Karpas-422 (cell line): ENCODE measurements at regions not wholly inside any gene's neighbourhood (a gene's known extent, or its start where the extent isn't known, plus 50 kb on each side); places are given as distances from the start of the nearest gene placed in this dataset.

ENCODE experiments used
- DNase-seq: peaks from one replicate; pipeline ENCODE4 v3.0.0-alpha.2; 2015
- H2AFZ ChIP-seq: fragments of 200-600 bp; sonication (generic); 2 replicates; pipeline ENCODE4 v1.6.1; 2014; ENCODE audit warnings: antibody characterized with exemption, low read length, mixed read lengths
- H3K27ac ChIP-seq: fragments of 200-600 bp; sonication (generic); 2 replicates; pipeline ENCODE4 v1.5.1; 2014; ENCODE audit warnings: mild to moderate bottlenecking, low read length, moderate library complexity
- H3K27me3 ChIP-seq: fragments of 200-600 bp; sonication (generic); 2 replicates; pipeline ENCODE4 v1.6.1; 2014; ENCODE audit warnings: low read length, mixed read lengths
- H3K36me3 ChIP-seq: fragments of 200-600 bp; sonication (generic); 2 replicates; pipeline ENCODE4 v1.6.1; 2014; ENCODE audit warnings: low read length, mixed read lengths; ENCODE audit not compliant: insufficient read depth
- H3K4me1 ChIP-seq: fragments of 200-600 bp; sonication (generic); 2 replicates; pipeline ENCODE4 v1.6.1; 2014; ENCODE audit warnings: mild to moderate bottlenecking, low read length, mixed read lengths
- H3K4me2 ChIP-seq: fragments of 200-600 bp; sonication (generic); 2 replicates; pipeline ENCODE4 v1.6.1; 2014; ENCODE audit warnings: low read length, low read depth, mild to moderate bottlenecking; ENCODE audit not compliant: poor library complexity, severe bottlenecking
- H3K4me3 ChIP-seq: fragments of 200-600 bp; sonication (generic); 2 replicates; pipeline ENCODE4 v1.5.1; 2014; ENCODE audit warnings: mild to moderate bottlenecking, antibody characterized with exemption, low read length, mixed read lengths
- H3K79me2 ChIP-seq: fragments of 200-600 bp; sonication (generic); 2 replicates; pipeline ENCODE4 v1.6.1; 2014; ENCODE audit warnings: mild to moderate bottlenecking, low read length, mixed read lengths
- H3K9ac ChIP-seq: fragments of 200-600 bp; sonication (generic); 2 replicates; pipeline ENCODE4 v1.6.0; 2014; ENCODE audit warnings: low read length
- H3K9me2 ChIP-seq: fragments of 200-600 bp; sonication (generic), shearing (Covaris generic); replicated peaks from 2 replicates; pipeline ENCODE4 v1.6.0; 2014; ENCODE audit warnings: mild to moderate bottlenecking, low read length, moderate library complexity; ENCODE audit not compliant: insufficient read depth
- H3K9me3 ChIP-seq: fragments of 300-700, 200-600 bp; sonication (generic); 2 replicates; pipeline ENCODE4 v1.6.1; 2014; ENCODE audit warnings: low read length, mixed read lengths
- H4K20me1 ChIP-seq: fragments of 200-600 bp; sonication (generic); 2 replicates; pipeline ENCODE4 v1.6.1; 2014; ENCODE audit warnings: mild to moderate bottlenecking, antibody characterized with exemption, low read length, low read depth; ENCODE audit not compliant: insufficient read depth

DNA sequence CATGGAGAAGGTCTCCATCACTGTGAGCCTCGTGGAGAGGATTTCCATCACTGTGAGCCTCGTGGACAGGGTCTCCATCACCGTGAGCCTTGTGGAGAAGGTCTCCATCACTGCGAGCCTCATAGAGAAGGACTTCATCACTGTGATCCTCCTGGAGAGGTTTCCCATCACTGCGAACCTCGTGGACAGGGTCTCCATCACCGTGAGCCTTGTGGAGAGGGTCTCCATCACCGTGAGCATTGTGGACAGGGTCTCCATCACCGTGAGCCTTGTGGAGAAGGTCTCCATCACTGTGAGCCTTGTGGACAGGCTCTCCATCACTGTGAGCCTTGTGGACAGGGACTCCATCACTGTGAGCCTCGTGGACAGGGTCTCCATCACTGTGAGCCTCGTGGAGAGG lies 140.4 kb downstream of the ERMARD start:
- no peak for DNase-seq
- H3K27me3 ChIP-seq = no peaks in the 10 kb centered on the region
- no peak overlapping the region for H3K27ac ChIP-seq
- H3K9ac ChIP-seq = no peak overlapping the region
- no peaks in the 10 kb centered on the region for H3K4me1 ChIP-seq
- H3K9me3 ChIP-seq = no peaks in the 10 kb centered on the region
- H3K9me2 ChIP-seq = no peaks in the 10 kb centered on the region
- H4K20me1 ChIP-seq = no peaks in the 10 kb centered on the region
- no peaks in the 10 kb centered on the region for H3K79me2 ChIP-seq
- no peak overlapping the region for H3K4me3 ChIP-seq
- no peak overlapping the region for H3K4me2 ChIP-seq
- H3K36me3 ChIP-seq = no peaks in the 10 kb centered on the region
- H2AFZ ChIP-seq = no peak overlapping the region

DNA sequence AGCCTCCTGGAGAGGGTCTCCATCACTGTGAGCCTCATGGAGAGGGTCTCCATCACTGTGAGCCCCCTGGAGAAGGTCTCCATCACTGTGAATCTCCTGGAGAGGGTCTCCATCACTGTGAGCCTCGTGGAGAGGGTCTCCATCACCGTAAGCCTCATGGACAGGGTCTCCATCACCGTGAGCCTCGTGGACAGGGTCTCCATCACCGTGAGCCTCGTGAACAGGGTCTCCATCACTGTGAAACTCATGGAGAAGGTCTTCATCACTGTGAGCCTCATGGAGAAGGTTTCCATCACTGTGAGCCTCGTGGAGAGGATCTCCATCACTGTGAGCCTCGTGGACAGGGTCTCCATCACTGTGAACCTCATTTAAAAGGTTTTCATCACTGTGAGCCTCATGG lies 140.0 kb downstream of the ERMARD start:
- Histone ChIP-seq H3K9me2 (no peaks in the 10 kb centered on the region), H3K27me3 (no peaks in the 10 kb centered on the region), H3K27ac (no peak overlapping the region), H4K20me1 (no peaks in the 10 kb centered on the region), H3K4me3 (no peak overlapping the region), H3K9ac (no peak overlapping the region), H3K9me3 (no peaks in the 10 kb centered on the region), H3K4me2 (no peak overlapping the region), H3K79me2 (no peaks in the 10 kb centered on the region), H3K36me3 (no peaks in the 10 kb centered on the region), H3K4me1 (no peaks in the 10 kb centered on the region), H2AFZ (no peak overlapping the region)
- DNase-seq = no peak

DNA sequence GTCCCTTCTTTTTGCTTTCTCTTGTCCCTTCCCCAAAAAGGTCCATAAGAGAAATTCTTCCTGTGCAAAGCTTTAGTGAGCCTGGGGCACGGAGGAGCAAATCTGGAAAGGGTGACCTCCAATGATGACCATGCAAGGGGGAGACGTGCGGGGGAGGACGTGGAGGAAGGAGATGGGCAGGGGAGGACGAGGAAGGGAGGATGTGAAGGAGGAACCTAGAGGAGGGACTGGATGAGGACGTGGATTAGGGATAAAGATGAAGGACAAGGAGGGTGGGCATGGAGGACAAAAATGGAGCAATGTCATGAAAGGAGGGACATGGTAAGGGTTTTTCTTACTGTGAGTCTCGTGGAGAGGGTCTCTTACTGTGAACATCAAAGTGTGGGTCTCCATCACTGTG lies 139.5 kb downstream of the ERMARD start:
- H3K4me2 ChIP-seq = no peak overlapping the region
- no peak for DNase-seq
- no peak overlapping the region for H3K9ac ChIP-seq
- no peak overlapping the region for H3K27ac ChIP-seq
- no peaks in the 10 kb centered on the region for H3K9me3 ChIP-seq
- no peak overlapping the region for H3K4me3 ChIP-seq
- H2AFZ ChIP-seq = no peak overlapping the region
- no peaks in the 10 kb centered on the region for H3K9me2 ChIP-seq
- H3K36me3 ChIP-seq = no peaks in the 10 kb centered on the region
- no peaks in the 10 kb centered on the region for H3K79me2 ChIP-seq
- no peaks in the 10 kb centered on the region for H3K27me3 ChIP-seq
- no peaks in the 10 kb centered on the region for H3K4me1 ChIP-seq
- H4K20me1 ChIP-seq = no peaks in the 10 kb centered on the region

DNA sequence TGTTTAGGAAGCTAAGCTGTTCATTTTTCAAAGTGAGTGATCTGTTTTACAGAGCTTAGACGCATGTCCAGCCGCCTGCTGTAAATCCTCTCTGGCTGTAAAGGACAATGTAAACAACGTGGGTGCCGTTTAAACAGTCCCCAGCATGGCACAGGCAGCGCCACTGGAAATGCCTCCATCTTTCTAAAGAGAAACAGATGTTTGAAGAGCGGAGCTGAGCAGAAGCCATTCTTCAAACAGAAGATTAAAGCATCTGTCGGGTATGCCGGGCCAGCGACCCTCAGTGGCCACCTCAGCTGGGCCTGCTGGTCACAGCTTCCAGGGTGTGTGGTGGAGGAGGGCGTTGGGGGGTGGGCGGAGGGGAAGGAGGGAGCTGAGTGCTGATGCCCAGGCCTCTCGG lies 138.6 kb downstream of the ERMARD start:
- no peaks in the 10 kb centered on the region for H3K9me2 ChIP-seq

DNA sequence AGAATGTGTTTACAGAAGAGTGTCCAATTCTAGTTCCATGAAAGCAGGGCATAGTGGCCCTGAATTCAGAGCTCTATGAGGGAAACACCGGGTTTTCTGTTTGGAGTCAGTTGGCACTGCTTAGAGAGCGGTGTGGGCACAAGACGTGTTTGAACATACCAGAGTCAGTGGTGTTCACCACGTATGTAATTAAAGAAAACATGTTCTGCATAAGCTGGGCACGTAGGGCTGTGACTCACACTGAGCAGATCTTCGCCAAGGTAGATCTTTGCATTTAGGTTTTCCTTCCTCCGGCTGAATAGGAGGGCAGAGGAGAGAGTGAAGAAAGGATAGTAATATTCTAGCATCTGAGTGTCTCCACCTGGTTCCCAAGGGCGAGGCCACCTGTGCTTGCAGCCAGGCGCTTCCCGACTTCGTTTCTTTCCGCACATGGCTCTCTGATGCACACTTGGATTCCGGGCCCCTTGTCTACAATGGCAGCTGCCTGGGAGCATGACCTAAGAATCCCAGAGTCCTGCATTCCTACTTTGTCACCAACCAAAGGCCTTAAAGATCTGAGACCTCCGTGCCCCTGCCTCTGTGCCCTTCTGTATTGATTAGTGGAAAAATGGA lies 136.2 kb downstream of the ERMARD start:
- no peak overlapping the region for H3K4me2 ChIP-seq
- H3K9me3 ChIP-seq = no peaks in the 10 kb centered on the region
- no peaks in the 10 kb centered on the region for H3K9me2 ChIP-seq
- no peaks in the 10 kb centered on the region for H3K27me3 ChIP-seq
- H3K9ac ChIP-seq = no peak overlapping the region
- no peaks in the 10 kb centered on the region for H4K20me1 ChIP-seq
- no peaks in the 10 kb centered on the region for H3K79me2 ChIP-seq
- H3K27ac ChIP-seq = no peak overlapping the region
- H3K36me3 ChIP-seq = no peaks in the 10 kb centered on the region
- no peak overlapping the region for H3K4me3 ChIP-seq
- no peak for DNase-seq
- H3K4me1 ChIP-seq = no peaks in the 10 kb centered on the region
- H2AFZ ChIP-seq = no peak overlapping the region

More for the DNA sequence above, 138.6 kb downstream of the ERMARD start:
- DNase-seq = no peak
- Histone ChIP-seq H3K4me1 (no peaks in the 10 kb centered on the region), H3K4me2 (no peak overlapping the region), H4K20me1 (no peaks in the 10 kb centered on the region), H3K9me3 (no peaks in the 10 kb centered on the region), H3K79me2 (no peaks in the 10 kb centered on the region), H2AFZ (no peak overlapping the region), H3K4me3 (no peak overlapping the region), H3K9ac (no peak overlapping the region), H3K36me3 (no peaks in the 10 kb centered on the region), H3K27ac (no peak overlapping the region), H3K27me3 (no peaks in the 10 kb centered on the region)

DNA sequence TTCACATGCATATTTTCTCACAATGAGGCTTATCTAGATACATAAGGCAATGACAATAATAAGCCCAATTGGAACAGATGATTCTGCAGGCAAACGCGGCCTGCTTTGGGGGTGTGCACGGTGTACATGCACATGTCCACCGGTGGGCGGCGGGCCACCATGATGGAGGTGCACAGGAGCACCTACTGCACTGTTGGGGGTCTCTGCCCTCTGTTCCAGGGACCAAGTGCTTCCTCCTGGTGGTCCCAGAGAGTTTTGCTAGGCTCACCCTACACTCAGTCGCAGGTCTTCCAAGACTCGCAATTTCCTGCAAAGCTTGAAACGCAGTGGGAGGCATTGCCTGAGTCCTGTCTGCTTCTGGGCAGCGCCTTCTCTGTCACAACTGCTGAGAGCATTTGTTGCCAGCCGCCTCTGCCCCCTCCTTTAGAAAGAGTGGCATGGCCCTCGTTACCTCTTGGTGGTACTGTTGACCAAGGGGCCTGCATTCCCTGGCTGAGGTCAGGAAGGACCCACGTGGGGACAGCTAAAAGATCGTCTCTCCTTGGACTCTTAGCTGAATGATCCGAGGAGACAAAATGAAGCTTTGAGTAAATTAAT lies 135.3 kb downstream of the ERMARD start:
- no peaks in the 10 kb centered on the region for H3K36me3 ChIP-seq
- H3K4me2 ChIP-seq = no peak overlapping the region
- no peak for DNase-seq
- H3K27me3 ChIP-seq = no peaks in the 10 kb centered on the region
- no peaks in the 10 kb centered on the region for H3K4me1 ChIP-seq
- no peaks in the 10 kb centered on the region for H3K79me2 ChIP-seq
- no peaks in the 10 kb centered on the region for H3K9me2 ChIP-seq
- no peak overlapping the region for H3K9ac ChIP-seq
- H3K9me3 ChIP-seq = no peaks in the 10 kb centered on the region
- H2AFZ ChIP-seq = no peak overlapping the region
- no peaks in the 10 kb centered on the region for H4K20me1 ChIP-seq
- H3K27ac ChIP-seq = no peak overlapping the region
- H3K4me3 ChIP-seq = no peak overlapping the region

DNA sequence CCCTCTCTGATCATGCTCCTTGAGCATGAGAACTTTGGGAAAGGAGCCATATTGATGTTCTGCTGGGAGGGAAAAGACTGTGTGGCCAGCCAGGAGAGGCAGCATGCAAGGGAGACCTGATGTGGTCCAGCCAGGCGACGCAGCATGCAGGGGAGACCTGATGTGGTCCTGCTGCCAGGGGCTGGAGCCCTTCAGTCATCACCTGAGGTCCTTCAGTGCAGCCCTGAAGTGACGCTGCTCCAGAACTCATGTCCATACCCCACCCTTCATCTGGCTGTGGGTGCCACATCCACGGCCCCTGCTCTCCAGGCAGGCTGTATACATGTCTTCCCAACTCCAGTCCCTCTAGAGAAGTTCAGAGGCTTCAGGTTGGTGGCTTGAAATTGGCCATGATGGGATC lies 134.4 kb downstream of the ERMARD start:
- Histone ChIP-seq H4K20me1 (no peaks in the 10 kb centered on the region), H3K9ac (no peak overlapping the region), H3K4me1 (no peaks in the 10 kb centered on the region), H3K9me2 (no peaks in the 10 kb centered on the region), H3K4me3 (no peak overlapping the region), H3K79me2 (no peaks in the 10 kb centered on the region), H3K4me2 (no peak overlapping the region), H2AFZ (no peak overlapping the region), H3K27me3 (no peaks in the 10 kb centered on the region), H3K9me3 (no peaks in the 10 kb centered on the region), H3K27ac (no peak overlapping the region), H3K36me3 (no peaks in the 10 kb centered on the region)
- no peak for DNase-seq

DNA sequence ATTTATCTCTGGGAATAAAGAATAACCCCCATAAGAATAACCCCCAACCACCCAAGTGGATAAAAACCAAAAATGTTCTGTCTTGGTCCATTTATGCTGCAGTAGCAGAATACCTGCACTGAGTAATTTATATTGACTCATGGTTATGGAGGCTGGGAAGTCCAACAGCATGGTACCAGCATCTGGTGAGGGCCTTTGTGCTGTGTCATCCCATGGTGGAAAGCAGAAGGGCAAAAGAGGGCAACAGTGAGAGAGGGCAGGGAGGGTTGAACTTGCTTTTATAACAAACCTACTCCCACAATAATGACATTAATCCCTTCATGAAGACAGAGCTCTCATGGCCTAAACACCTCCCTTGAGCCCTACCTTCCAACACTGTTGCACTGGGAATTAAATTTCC lies 133.7 kb downstream of the ERMARD start:
- H3K4me3 ChIP-seq = no peak overlapping the region
- H4K20me1 ChIP-seq = no peaks in the 10 kb centered on the region
- no peaks in the 10 kb centered on the region for H3K4me1 ChIP-seq
- no peak overlapping the region for H3K9ac ChIP-seq
- no peaks in the 10 kb centered on the region for H3K9me3 ChIP-seq
- no peak overlapping the region for H3K4me2 ChIP-seq
- H3K9me2 ChIP-seq = no peaks in the 10 kb centered on the region
- H3K27ac ChIP-seq = no peak overlapping the region
- no peak for DNase-seq
- H3K36me3 ChIP-seq = no peaks in the 10 kb centered on the region
- H3K79me2 ChIP-seq = no peaks in the 10 kb centered on the region
- H2AFZ ChIP-seq = no peak overlapping the region
- no peaks in the 10 kb centered on the region for H3K27me3 ChIP-seq
